ENCODE measurements at regions not wholly inside any gene's neighbourhood (a gene's known extent, or its start where the extent isn't known, plus 50 kb on each side); places are given as distances from the start of the nearest gene placed in this dataset.

DNA sequence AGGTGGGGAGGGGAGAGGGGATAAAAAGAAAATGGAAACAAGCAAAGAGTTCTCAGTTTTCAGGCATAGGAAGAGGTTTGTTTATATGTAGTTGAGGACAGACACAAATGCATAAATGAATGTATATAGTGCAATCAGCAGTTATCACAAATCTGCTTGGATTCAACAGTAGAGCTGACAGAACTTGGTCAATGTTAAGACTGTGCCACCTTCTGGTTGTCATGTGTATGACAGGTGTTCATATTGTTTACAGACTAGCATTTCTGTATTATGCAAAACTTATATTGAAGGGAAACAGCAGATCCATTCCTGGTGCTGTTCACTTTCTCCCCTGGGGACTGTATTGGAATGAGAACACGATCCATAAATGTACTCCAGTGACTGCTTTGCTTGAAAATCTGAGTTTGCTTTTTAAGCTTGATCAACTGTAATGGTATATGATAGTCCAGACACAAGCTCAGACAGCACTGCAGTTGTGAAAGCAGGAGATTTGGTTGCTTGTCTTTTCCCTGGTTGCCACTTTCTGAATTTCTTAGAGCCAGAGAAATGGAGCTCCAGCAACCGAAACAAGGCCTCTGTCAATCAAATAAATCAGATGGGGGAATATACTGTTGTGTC, 319.5 kb upstream of the OBI1 start:
- peak; percentile 6 for DNase-seq (ENCODE audit: low spot score)

DNA sequence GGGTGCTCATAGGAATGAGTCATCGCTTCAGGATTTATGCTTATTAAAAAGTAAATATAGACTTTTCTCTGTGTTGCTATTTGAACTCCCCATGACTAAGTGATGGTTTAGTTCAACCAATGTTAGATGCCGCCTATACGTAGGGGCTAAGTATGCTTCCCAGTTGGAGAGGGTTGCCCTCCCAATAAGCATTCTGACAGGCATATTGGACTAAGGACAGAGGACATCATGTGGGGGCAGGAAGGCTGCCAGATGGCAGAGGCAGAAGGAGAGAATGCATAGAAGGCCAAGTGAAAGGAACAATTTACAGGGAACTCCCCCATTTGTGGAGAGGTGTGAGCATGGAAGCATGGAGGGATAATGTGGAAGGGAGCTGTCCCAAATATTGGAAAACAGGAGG, 318.4 kb upstream of the OBI1 start:
- no peak for DNase-seq (ENCODE audit: low spot score)

GRCh38 chr13:78976696-78977095, 317.7 kb upstream of the OBI1 start:
- no peak for DNase-seq (ENCODE audit: low spot score)

DNA sequence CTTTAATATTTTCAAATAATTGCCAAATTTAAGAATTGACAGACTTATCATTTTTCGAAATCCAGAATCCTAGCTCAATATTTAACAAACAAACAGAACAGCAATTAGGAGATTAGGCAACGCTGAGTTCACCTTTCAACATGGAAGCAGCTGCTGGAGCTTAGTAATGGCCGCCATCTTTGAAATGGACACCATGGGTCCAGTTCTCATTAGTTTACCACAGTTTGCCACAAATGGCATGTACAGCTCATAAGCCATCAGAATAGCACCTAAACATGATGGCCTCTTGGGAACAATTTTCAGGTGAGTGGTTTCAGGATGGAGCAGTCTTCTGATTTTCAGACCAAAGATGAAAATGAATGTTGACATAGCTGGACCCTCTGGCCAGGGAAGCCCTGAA, 313.6 kb upstream of the OBI1 start:
- no peak for DNase-seq (ENCODE audit: low spot score)

GRCh38 chr13:78971355-78972025, 312.5 kb upstream of the OBI1 start:
- DNase-seq (ENCODE audit: low spot score) = no peak

GRCh38 chr13:78960881-78961280, 301.9 kb upstream of the OBI1 start:
- no peak for DNase-seq (ENCODE audit: low spot score)

GRCh38 chr13:78958006-78958405, 299.1 kb upstream of the OBI1 start:
- DNase-seq (ENCODE audit: low spot score) = no peak

DNA sequence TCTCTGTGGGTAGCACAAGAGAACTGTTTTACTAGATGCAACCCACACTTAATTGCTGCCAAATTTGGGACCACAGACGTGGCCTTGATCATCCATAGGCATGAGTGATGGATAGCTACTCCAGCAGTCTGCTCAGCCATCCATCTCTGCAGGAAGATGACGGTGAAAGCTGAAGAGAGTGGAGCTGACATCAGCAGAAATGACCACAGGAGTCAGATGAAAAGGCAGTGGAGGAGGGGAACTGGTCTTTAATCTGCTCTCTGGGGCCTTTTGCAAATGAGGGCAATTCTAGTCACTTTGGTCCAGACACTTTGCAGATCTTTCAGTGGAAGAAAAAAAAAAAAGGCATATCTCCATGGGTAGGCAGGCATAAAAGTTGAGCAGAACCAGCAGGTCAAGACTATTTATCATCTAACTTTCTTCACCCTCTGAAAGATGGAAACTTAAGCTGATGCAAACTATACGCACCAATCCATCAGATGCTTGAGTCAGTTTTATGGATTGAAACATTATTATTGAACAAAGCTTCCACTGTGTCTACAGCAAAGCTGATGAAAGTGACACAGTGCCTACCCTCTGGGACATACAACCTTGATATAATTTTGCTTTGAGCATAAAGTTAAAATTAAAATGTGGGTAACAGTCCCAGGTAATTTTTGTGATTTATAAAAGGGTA, 281.6 kb upstream of the OBI1 start:
- DNase-seq (ENCODE audit: low spot score) = no peak

DNA sequence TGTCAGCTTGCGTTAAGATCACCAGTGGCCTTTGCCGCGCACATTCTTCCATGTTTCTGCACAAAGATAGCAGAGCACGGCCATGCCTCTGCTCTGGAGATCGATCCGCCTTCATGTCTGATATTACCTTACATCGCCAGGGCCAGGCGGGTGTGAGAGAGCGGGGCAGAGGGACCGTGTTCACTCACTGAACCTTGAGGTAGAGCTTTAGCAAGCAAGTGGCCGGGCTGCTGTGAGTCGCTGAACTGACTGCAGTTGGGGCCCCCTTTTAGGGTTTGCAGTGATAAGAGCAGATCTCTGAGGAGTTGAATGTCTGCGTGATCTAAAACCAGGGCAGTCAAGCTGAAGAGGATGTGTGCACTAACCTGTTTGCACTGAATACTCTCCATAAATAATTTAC, 275.4 kb upstream of the OBI1 start:
- no peak for DNase-seq (ENCODE audit: low spot score)

DNA sequence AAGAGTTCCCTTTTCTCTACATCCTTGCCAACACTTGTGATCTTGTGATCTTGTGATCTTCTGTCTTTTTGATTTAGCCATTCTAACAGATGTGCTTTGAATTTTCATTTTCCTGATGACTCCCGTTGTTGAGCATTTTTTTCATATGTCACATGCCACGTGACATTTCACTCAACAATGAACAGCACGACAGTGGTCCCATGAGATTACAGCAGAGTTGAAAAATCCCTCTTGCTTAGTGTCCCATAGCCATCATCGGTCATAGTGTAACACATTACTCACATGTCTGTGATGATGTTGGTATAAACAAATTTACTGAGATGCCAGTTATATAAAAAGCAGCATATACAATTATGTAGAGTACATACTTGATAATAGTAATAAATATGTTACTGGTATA, 256.1 kb upstream of the OBI1 start:
- DNase-seq (ENCODE audit: low spot score) = no peak

GRCh38 chr13:78913656-78914055, 254.7 kb upstream of the OBI1 start:
- DNase-seq (ENCODE audit: low spot score) = no peak

- no peak for DNase-seq (ENCODE audit: low spot score)
These were observed 251.2 kb upstream of the OBI1 start for GRCh38 chr13:78910147-78910546.

GRCh38 chr13:78909276-78909675, 250.3 kb upstream of the OBI1 start:
- no peak for DNase-seq (ENCODE audit: low spot score)

DNA sequence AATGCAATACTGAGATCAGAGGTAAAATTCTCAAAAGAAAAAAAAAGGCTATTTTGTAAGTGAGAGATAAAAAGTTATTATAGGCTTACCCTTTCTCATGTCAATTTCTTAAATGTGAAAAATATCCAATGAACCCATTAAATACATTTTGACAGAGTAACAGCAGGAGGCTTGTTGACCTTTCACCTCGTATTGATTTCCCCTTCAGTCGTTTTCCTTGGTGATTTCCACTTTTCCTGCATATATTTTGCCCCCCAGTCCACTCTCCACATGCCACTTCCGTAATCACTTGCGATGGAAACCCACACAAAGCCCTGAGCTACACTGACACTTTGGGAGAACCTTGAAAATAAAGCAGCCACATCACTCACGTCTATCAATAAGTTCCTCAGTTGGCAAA, 248.1 kb upstream of the OBI1 start:
- DNase-seq (ENCODE audit: low spot score) = no peak

- no peak for DNase-seq (ENCODE audit: low spot score)
These were observed 238.2 kb upstream of the OBI1 start for GRCh38 chr13:78897200-78897599.

- no peak for DNase-seq (ENCODE audit: low spot score)
These were observed 225.6 kb upstream of the OBI1 start for GRCh38 chr13:78884571-78884970.

GRCh38 chr13:78881751-78882150, 222.8 kb upstream of the OBI1 start:
- no peak for DNase-seq (ENCODE audit: low spot score)

- no peak for DNase-seq (ENCODE audit: low spot score)
These were observed 222.1 kb upstream of the OBI1 start for GRCh38 chr13:78881054-78881453.

DNA sequence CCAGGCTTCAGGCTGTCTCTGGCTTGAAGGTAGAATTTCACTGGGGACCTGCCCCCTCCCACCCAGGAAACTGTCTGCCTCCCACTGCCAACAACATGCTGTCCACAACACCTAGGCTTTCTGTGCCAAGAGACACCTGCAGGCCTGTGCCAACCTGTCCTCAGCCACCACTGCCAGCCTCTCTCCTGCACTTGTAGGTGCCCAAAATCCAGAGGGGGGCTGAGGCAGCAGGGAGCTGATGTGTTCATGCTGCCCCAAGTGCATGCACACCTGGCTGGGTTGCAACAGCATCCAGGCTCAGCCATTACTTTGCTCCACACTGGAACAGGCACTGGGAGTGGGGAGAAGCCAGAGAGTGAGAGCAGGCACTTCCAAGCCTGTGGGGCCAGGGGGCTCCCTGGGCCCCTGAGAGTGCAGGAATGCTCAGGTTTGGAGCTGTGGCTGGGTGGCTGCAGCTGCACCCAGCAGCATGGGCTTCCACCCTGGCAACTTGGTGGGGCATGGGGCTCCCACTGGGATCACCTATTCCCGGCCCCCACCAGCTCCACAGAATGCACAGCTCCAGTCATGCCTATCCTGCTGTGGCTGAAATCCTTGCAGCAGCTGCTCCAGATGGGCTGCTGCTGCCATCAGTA, 218.1 kb upstream of the OBI1 start:
- DNase-seq (ENCODE audit: low spot score) = no peak

GRCh38 chr13:78875792-78876580, 217.0 kb upstream of the OBI1 start:
- DNase-seq (ENCODE audit: low spot score) = no peak

GRCh38 chr13:78868991-78869390, 210.0 kb upstream of the OBI1 start:
- no peak for DNase-seq (ENCODE audit: low spot score)

GRCh38 chr13:78867655-78868054, 208.7 kb upstream of the OBI1 start:
- DNase-seq (ENCODE audit: low spot score) = no peak

Measured in hepatic stellate cell (primary cell).